Ishikawa (cell line): ENCODE measurements at regions not wholly inside any gene's neighbourhood (a gene's known extent, or its start where the extent isn't known, plus 50 kb on each side); places are given as distances from the start of the nearest gene placed in this dataset.

Experiments
- EGR1 ChIP-seq: IDR thresholded peaks from 2 replicates; pipeline ENCODE4 v1.6.1; 2012
- FOXM1 ChIP-seq: IDR thresholded peaks from 2 replicates; pipeline ENCODE4 v1.6.1; 2012; ENCODE audit warnings: low read depth, borderline replicate concordance
- TEAD4 ChIP-seq: IDR thresholded peaks from 2 replicates; pipeline ENCODE4 v1.6.1; 2012
- YY1 ChIP-seq: IDR thresholded peaks from 2 replicates; pipeline ENCODE4 v1.6.1; 2012; ENCODE audit warnings: low read depth
- ZBTB7A ChIP-seq: IDR thresholded peaks from 2 replicates; pipeline ENCODE4 v1.6.1; 2012; ENCODE audit warnings: low read depth
- TF ChIP-seq, protein P1 (sequence below): IDR thresholded peaks from 2 replicates; pipeline ENCODE4 v1.6.1; 2012

DNA sequence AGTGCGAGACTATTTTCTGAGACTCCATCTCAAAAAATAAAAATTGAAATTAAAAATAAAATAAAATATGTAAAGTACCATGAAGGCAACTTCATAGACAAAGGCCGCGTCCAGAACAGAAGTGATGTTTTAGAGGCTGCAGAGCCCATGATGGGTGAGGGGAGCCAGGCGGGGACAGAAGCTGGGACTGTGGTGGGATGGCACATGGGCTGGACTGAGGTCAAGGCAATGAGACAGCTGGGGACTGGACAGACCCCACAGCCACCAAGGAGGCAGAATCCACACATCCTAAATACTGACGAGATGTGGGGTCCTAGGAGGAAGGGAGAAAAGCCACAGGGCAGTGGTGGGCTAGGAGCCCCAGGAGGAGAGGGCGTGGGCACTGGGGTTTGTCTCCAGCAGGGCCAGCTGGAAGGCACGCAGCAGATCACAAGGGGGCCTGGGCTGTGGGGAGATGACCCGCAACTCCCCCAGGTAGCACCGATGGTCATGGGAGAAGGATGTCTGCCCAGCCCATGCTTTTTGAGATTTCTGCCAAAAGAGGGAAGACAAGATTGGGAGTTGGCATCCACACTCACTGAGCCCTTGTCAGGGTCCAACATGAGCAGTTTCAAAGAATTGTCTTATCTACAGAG, 74.3 kb downstream of the KCNF1 start:
- TF ChIP-seq TEAD4 = no peak
- TF ChIP-seq EGR1 = no peak
- TF ChIP-seq FOXM1 = no peak
- no peak for TF ChIP-seq ZBTB7A
- TF ChIP-seq, protein P1, sequence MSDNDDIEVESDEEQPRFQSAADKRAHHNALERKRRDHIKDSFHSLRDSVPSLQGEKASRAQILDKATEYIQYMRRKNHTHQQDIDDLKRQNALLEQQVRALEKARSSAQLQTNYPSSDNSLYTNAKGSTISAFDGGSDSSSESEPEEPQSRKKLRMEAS = no peak
- no peak for TF ChIP-seq YY1
